ENCODE measurements at regions not wholly inside any gene's neighbourhood (a gene's known extent, or its start where the extent isn't known, plus 50 kb on each side); places are given as distances from the start of the nearest gene placed in this dataset.

- Mint-ChIP-seq H3K36me3 (no peaks in the 10 kb centered on the region), H3K9me3 (no peaks in the 10 kb centered on the region), H3K27ac (no peak overlapping the region), H3K27me3 (ENCODE audit: low read depth) (no peaks in the 10 kb centered on the region), H3K4me3 (no peak overlapping the region), H3K4me1 (peaks cover 11% of the 10 kb centered on the region)
- DNase-seq (ENCODE audit: low spot score in 2 of 2, unreplicated experiment in 2 of 2): no peak
- no peak for TF ChIP-seq CTCF (IDR thresholded peaks at IDR 0.05; ENCODE audit: unreplicated experiment)
These were observed 156.2 kb upstream of the TCF4 start for GRCh38 chr18:55744206-55744605.

- H3K27me3 Mint-ChIP-seq (ENCODE audit: low read depth): no peaks in the 10 kb centered on the region
- H3K4me3 Mint-ChIP-seq: no peak overlapping the region
- no peak for TF ChIP-seq CTCF (IDR thresholded peaks at IDR 0.05; ENCODE audit: unreplicated experiment)
- H3K36me3 Mint-ChIP-seq: no peaks in the 10 kb centered on the region
- H3K9me3 Mint-ChIP-seq: no peaks in the 10 kb centered on the region
- no peak for DNase-seq (ENCODE audit: low spot score in 2 of 2, unreplicated experiment in 2 of 2)
- H3K27ac Mint-ChIP-seq: no peak overlapping the region
- peaks cover 9% of the 10 kb centered on the region for H3K4me1 Mint-ChIP-seq
These were observed 155.7 kb upstream of the TCF4 start for GRCh38 chr18:55743736-55744135.

GRCh38 chr18:55743133-55743532 lies 155.1 kb upstream of the TCF4 start:
- Mint-ChIP-seq H3K4me1 (peaks cover 8% of the 10 kb centered on the region), H3K27ac (no peak overlapping the region), H3K36me3 (no peaks in the 10 kb centered on the region), H3K27me3 (ENCODE audit: low read depth) (no peaks in the 10 kb centered on the region), H3K9me3 (no peaks in the 10 kb centered on the region), H3K4me3 (no peak overlapping the region)
- DNase-seq (ENCODE audit: low spot score in 2 of 2, unreplicated experiment in 2 of 2): no peak
- TF ChIP-seq CTCF (IDR thresholded peaks at IDR 0.05; ENCODE audit: unreplicated experiment): no peak

- no peak overlapping the region for H3K27ac Mint-ChIP-seq
- H3K9me3 Mint-ChIP-seq: no peaks in the 10 kb centered on the region
- no peak for DNase-seq (ENCODE audit: low spot score in 2 of 2, unreplicated experiment in 2 of 2)
- peaks cover 10% of the 10 kb centered on the region for H3K4me1 Mint-ChIP-seq
- no peak overlapping the region for H3K4me3 Mint-ChIP-seq
- no peaks in the 10 kb centered on the region for H3K27me3 Mint-ChIP-seq (ENCODE audit: low read depth)
- no peak for TF ChIP-seq CTCF (IDR thresholded peaks at IDR 0.05; ENCODE audit: unreplicated experiment)
- no peaks in the 10 kb centered on the region for H3K36me3 Mint-ChIP-seq
These were observed 151.5 kb upstream of the TCF4 start for GRCh38 chr18:55739488-55739887.

GRCh38 chr18:55738483-55739114 lies 150.6 kb upstream of the TCF4 start:
- Mint-ChIP-seq H3K4me1 (peaks cover 10% of the 10 kb centered on the region), H3K36me3 (no peaks in the 10 kb centered on the region), H3K4me3 (no peak overlapping the region), H3K9me3 (no peaks in the 10 kb centered on the region), H3K27ac (no peak overlapping the region), H3K27me3 (ENCODE audit: low read depth) (no peaks in the 10 kb centered on the region)
- no peak for TF ChIP-seq CTCF (IDR thresholded peaks at IDR 0.05; ENCODE audit: unreplicated experiment)
- no peak for DNase-seq (ENCODE audit: low spot score in 2 of 2, unreplicated experiment in 2 of 2)
